Kidney epithelial cell (primary cell): ENCODE measurements at regions not wholly inside any gene's neighbourhood (a gene's known extent, or its start where the extent isn't known, plus 50 kb on each side); places are given as distances from the start of the nearest gene placed in this dataset.

Experiments
- DNase-seq: peaks from one replicate; pipeline ENCODE4 v3.0.0-alpha.2; 2010; ENCODE audit warnings: low read depth
- H3K27me3 ChIP-seq: 2 replicates; pipeline ENCODE4 v1.6.0; 2011; ENCODE audit warnings: low read length; ENCODE audit not compliant: control insufficient read depth, insufficient read depth
- H3K36me3 ChIP-seq: 2 replicates; pipeline ENCODE4 v1.5.1; 2011; ENCODE audit warnings: low read length; ENCODE audit not compliant: control insufficient read depth, insufficient read depth
- H3K4me3 ChIP-seq: 2 replicates; pipeline ENCODE4 v1.5.1; 2011; ENCODE audit warnings: low read depth, mild to moderate bottlenecking, control low read depth, low read length
- CTCF ChIP-seq: IDR thresholded peaks from 2 replicates; pipeline ENCODE4 v1.5.1; 2011; ENCODE audit warnings: mild to moderate bottlenecking, moderate library complexity, low read length, control low read depth, inconsistent platforms; ENCODE audit not compliant: insufficient read depth, poor library complexity, severe bottlenecking

- no peak for DNase-seq
- H3K36me3 ChIP-seq, result no peaks in the 10 kb centered on the region
Observed at GRCh38 chr3:76941376-76941775, 98.5 kb upstream of the ROBO2 start.

GRCh38 chr3:76942101-76942500 lies 97.8 kb upstream of the ROBO2 start:
- H3K36me3 ChIP-seq, result no peaks in the 10 kb centered on the region
- no peak for DNase-seq
- TF ChIP-seq CTCF, result no peak
- no peaks in the 10 kb centered on the region for H3K27me3 ChIP-seq
- H3K4me3 ChIP-seq, result no peak overlapping the region

More at GRCh38 chr3:76941376-76941775, 98.5 kb upstream of the ROBO2 start:
- no peak for TF ChIP-seq CTCF
- H3K4me3 ChIP-seq, result no peak overlapping the region
- H3K27me3 ChIP-seq, result no peaks in the 10 kb centered on the region

- DNase-seq, result no peak
- no peak overlapping the region for H3K4me3 ChIP-seq
- no peaks in the 10 kb centered on the region for H3K27me3 ChIP-seq
- TF ChIP-seq CTCF, result no peak
- H3K36me3 ChIP-seq, result no peaks in the 10 kb centered on the region
Observed at GRCh38 chr3:76943058-76943457, 96.8 kb upstream of the ROBO2 start.

- DNase-seq, result no peak
- no peaks in the 10 kb centered on the region for H3K36me3 ChIP-seq
- TF ChIP-seq CTCF, result no peak
- no peaks in the 10 kb centered on the region for H3K27me3 ChIP-seq
- no peak overlapping the region for H3K4me3 ChIP-seq
Observed at GRCh38 chr3:76943671-76944070, 96.2 kb upstream of the ROBO2 start.

- no peak for TF ChIP-seq CTCF
- no peak for DNase-seq
- Histone ChIP-seq H3K4me3 (no peak overlapping the region), H3K36me3 (no peaks in the 10 kb centered on the region), H3K27me3 (no peaks in the 10 kb centered on the region)
Observed at GRCh38 chr3:76949033-76949432, 90.9 kb upstream of the ROBO2 start.

- Histone ChIP-seq H3K4me3 (no peak overlapping the region), H3K27me3 (no peaks in the 10 kb centered on the region), H3K36me3 (no peaks in the 10 kb centered on the region)
- no peak for DNase-seq
- TF ChIP-seq CTCF, result no peak
Observed at GRCh38 chr3:76949462-76949861, 90.4 kb upstream of the ROBO2 start.
